ENCODE measurements at regions not wholly inside any gene's neighbourhood (a gene's known extent, or its start where the extent isn't known, plus 50 kb on each side); places are given as distances from the start of the nearest gene placed in this dataset.
"Not testable (repeated sequence)": the region's sequence is repeated elsewhere in the genome, so short reads cannot be mapped to it uniquely, and the experiment has no call there.

GRCh38 chr12:14696-15095 is 51.9 kb upstream of the IQSEC3 start:
- TF ChIP-seq, protein P1, sequence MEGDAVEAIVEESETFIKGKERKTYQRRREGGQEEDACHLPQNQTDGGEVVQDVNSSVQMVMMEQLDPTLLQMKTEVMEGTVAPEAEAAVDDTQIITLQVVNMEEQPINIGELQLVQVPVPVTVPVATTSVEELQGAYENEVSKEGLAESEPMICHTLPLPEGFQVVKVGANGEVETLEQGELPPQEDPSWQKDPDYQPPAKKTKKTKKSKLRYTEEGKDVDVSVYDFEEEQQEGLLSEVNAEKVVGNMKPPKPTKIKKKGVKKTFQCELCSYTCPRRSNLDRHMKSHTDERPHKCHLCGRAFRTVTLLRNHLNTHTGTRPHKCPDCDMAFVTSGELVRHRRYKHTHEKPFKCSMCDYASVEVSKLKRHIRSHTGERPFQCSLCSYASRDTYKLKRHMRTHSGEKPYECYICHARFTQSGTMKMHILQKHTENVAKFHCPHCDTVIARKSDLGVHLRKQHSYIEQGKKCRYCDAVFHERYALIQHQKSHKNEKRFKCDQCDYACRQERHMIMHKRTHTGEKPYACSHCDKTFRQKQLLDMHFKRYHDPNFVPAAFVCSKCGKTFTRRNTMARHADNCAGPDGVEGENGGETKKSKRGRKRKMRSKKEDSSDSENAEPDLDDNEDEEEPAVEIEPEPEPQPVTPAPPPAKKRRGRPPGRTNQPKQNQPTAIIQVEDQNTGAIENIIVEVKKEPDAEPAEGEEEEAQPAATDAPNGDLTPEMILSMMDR (IDR thresholded peaks at IDR 0.05): not testable (repeated sequence)
- TF ChIP-seq POLR2A (IDR thresholded peaks at IDR 0.05): not testable (repeated sequence)

All from gastroesophageal sphincter (tissue), 3 donors.